ENCODE measurements at regions not wholly inside any gene's neighbourhood (a gene's known extent, or its start where the extent isn't known, plus 50 kb on each side); places are given as distances from the start of the nearest gene placed in this dataset.
"Not testable (repeated sequence)": the region's sequence is repeated elsewhere in the genome, so short reads cannot be mapped to it uniquely, and the experiment has no call there.

DNA sequence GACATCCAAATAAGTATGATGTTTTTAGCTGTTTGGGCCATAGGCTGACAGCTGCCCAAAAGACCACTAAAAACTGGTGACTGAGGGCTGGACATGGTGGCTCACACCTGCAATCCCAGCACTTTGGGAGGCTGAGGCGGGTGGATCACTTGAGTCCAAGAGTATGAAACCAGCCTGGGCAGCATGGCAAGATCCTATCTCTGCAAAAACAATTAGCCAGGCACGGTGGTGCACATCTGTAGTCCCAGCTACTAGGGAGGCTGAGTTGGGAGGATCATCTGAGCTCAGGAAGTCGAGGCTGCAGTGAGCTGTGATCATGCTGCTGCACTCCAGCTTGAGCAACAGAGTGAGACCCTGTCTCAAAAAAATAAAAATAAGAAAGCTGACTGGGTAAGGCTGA lies 511.5 kb upstream of the RAB6C start:
- DNase-seq (ENCODE audit: low read depth) = no peak

DNA sequence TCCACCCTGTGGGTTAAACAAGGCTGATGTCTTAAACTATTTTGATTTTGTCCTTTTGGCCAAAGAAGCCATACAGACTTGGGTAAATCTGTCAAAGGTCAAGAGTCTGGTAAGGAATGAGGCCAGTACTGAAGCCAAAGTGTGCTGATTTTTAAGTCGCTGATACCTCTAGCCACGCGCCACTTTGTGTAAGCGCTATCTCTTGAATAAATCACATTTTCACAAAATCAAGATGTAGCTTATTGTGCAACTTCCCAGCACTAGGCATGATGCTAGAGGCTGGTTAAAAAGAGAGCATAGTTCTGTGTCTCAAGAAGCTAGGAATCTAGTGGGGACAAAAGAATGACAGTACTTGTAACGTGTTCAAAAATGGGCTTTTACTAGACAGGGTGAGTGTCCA lies 510.6 kb upstream of the RAB6C start:
- no peak for DNase-seq (ENCODE audit: low read depth)

DNA sequence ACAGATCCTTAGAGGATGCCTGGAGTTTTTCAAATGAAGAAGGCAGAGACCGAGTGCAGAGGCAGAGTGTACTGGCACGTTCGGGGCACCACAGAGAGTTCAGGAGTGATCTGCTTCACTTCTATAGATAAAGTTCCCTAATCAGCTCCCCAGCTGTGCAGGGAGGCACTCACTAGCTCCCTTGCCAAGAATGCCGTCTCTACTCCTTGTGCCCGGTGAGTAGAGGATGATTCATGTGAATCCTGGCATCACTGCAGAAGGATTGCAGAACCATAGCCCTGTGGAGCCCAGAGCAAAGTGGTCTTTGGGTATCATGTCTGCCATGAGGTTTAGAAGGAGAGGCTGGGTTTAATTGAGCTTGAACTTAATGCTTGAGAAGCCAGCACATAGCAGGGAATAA lies 510.1 kb upstream of the RAB6C start:
- no peak for DNase-seq (ENCODE audit: low read depth)

DNA sequence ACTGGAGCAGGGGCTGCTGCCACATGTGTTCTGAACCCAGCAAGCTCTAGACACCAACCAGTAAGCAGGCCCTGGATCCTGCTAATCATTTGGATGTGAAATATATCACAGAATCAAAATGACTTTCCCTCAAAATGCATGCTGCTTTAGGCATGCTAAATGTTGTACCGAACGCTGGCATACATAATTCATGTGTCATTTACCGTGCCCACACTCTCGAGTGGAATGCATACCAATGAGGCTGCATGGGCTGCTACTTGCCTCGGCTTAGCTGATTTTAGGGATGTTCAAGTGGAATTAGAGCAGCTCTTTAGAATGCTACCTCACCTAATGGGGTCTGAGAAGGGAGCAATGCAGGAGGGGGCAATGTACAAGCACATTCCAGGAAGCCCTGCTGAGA lies 509.6 kb upstream of the RAB6C start:
- DNase-seq (ENCODE audit: low read depth) = no peak

DNA sequence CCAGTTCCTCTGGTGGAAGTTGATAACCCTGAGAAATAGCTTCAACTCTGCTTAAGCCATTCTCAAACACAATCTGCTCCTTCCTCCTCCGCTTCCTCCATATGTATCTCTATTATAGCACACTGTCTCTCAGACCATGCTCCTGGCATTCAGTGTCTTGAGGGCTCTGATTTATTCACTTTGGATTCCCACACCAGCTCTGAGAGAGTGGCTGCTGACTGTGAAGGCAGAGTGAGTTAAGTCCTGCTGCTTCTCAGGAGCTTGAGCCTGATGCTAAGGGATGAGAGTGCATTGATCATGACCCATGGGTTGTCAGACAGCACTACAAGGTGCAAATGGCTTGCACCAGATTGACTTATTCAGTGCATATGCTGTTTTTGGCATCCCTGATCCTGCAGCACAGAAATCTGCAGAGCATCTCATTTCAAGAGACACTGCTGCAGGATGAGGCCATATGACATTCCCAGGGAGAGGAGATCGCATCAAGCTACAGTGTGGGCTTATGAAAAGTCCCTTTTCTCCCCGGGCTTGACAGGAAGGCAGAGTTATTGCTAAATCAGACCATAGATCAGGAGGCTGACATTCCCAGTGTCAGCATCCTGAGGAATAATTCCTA lies 500.5 kb upstream of the RAB6C start:
- DNase-seq (ENCODE audit: low read depth) = no peak

DNA sequence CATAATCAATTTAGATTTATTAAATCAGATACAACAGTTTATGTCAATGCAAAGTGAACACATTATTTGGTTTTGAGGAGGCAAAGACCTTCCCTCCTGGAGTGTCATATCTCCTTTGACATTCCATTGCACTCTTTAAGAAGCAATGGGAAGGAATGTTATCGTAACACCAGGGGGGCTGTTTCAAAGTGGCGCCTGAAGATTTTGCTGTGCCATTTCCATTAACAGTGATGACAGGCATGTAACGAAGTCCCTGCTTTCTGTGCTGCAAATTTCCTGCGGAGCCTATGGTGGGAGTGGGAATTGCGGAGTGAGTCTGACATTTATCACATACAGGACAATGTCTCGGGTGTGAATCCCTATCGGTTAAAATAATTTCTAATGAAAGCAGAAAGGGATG lies 499.6 kb upstream of the RAB6C start:
- DNase-seq (ENCODE audit: low read depth) = no peak

DNA sequence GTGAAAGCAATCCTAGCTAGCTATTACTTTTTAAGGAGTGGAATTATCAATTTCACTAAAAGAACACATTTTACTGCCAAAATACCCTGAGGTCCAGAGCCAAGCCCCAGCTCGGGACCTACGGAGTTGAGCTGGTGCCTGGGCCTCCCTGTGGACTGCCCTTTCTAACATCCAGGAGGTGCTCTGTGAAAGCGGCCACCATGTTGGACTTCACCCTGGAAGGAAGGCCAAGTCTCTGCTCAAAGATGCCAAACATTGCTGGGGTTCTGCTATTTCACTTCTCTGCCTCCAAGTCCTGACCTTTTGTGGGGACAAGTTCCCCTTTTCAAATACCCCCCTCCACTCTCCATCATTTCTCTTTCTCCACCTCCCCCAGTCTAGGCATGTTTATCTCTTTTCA lies 498.7 kb upstream of the RAB6C start:
- no peak for DNase-seq (ENCODE audit: low read depth)

DNA sequence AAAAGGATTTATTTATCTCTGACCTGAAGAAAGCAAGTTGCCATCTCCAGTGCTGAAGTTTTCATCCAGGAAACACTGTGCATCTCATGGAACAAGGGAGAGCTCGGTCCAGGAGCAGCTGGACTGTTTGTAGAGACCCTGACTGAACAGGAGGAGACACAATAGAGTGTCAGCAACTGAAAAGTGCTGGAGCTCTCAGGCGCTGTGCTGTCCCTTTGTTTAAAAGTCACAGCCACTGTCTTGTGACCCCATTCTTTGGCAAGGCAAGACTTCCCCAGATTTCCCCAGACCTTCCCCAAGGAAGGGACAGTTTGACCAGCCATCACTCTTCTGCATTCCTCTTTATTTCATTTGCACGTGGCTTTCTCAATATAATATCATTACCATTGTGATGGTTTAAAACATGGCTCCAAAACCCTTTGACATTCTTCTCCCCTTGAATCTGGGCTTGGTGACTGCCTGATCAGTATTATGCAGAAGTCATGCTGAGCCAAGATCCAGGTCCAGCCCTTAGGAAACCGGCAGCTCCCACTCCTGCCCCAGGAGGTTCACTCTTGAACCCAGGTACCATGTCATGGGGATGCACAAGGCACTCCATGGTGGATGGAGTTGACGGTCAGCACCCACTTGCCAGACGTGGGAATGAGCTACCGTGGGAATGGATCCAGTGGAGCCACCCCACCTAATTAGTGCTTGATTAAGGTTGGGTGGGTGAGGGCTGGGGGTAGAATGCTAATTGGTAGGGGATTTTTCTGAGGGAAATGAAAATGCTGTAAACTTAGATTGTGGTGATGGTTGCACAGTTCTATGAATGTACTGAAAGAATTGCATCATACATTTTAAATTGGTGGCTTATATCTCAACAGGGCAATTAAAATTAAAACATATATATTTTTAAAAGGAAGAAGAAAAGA lies 497.9 kb upstream of the RAB6C start:
- no peak for DNase-seq (ENCODE audit: low read depth)

DNA sequence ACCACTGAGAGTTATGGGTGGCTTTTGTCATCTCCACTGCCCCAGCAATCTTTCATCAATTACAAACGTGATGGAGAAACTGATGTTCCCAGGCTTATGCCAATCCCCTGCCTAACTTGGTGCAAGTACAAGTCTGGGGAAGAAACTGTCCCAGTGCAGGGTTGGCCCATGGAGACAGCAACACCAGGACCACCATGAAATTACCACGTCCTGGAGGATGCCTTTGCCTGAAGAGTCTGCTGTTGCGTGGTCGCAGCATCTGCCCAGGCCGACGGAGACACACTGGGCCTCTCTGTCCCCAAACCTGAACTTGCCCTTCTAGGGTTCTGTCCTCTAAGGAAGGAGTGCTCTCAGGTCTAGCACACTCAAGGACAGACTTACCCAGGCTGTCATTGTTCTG lies 496.8 kb upstream of the RAB6C start:
- no peak for DNase-seq (ENCODE audit: low read depth)

DNA sequence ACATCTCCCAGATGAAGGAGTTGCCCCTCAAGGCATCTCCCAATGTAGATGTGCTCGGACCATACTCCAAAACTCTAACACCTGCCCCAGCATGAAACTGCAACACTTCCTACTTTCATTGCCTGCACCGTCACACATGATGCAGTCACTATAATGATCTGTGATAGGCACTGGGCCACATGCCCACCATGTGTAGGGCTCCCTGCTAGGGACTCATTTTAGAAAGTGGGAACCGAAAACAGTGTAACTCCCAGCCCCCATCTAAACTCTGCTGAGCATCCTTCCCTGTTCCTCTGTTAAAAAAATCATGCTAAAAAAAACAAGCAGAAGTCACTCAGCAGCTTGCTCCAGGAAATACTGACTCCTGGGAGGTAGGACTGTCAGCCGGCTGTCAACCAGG lies 496.1 kb upstream of the RAB6C start:
- no peak for DNase-seq (ENCODE audit: low read depth)

DNA sequence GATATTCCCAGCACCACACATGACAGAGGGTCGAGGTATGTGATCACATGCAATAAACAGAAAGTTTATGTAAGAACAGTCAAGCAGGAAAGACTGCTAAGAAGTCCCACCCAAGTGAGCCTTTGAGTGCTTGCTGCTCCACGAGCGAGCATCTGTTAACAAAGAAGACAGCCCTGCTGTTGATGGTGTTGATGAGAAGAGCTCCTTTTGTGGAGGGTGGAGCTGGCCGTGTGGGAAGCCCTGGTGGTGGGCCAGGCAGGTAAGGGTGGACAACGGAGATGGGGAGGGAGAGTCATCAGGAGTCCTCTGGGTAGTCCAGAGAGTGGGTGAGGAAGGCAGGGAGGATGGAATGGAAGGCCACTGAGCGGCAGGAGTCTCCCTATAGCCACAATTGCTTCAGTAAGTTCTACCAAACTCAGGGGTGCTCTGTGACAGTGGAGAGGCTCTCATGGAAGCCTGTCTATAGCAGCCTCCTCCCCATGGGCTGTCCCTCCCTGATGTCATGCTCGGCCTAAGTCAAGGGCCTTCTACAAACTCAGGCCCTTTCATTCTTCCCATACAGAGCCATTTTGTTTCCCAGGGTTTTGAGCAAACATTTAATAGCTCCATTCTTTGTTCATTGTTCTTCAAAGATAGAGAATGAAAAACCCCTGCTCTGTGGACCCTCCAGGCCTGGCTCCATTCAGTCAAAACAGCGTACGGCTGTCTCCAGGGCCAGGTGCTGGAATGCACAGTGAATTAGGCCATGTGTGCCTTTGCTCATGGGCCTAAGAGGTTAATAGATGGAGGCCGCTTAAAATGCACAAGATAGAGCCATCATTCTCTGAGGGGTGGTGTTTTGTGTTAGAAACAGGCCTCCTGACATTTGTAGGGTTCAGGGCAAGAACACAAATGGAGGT lies 494.2 kb upstream of the RAB6C start:
- DNase-seq (ENCODE audit: low read depth) = no peak

DNA sequence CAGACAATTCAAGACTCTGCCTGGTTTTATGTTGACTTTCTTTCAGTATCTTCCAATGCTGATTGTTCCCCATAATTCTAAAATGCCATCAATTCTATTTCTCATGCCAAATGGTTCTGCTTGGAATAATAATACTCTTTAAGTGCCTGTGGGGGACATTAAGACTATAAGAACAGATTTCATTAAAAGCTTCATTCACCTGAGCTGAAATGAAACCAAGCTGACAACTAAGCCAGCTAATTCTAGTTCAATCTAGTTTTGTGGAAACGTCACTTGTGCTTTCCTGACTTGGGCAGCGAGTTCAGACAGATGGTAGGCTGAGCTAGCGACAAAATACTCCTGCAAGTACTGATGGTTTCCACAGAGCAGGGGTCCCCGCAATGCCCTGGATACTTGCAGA lies 491.1 kb upstream of the RAB6C start:
- no peak for DNase-seq (ENCODE audit: low read depth)

DNA sequence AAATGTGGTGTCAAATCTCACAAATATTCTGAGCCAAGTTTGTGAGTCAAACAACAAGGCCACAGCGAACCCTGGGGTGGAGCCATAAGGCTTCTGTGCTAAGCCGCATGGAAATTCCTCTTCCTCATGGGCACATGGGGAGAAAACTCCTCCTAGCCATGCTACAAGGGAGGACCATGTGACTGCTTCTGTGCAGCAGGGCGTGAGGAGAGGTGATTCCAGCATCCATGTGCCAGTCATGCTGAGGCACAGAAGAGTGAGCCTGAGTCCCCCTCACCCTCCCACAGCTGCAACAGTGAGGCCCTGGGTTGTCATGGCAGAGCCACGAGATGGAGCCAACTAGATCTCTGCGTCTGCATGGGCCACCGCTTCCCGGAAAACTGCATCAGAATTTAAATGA lies 488.8 kb upstream of the RAB6C start:
- no peak for DNase-seq (ENCODE audit: low read depth)

DNA sequence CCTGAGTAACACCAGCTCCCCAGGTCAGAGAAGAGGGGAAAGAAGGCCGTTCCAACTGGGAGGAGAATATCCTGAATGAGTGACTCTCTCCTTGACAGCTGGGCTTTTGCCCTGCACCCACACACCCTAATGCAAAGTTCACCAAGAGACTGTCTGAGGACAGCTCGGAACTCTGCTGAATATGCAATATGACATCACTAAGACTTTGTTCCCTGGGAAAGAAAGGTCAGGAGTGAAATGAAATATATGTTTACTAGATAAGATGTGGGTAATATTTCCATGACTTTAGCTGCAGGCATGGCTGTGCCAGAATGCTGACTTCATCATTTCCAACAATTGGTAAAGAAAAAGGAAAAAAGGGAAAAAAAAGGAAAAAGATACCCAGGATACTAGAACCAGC lies 488.2 kb upstream of the RAB6C start:
- no peak for DNase-seq (ENCODE audit: low read depth)

DNA sequence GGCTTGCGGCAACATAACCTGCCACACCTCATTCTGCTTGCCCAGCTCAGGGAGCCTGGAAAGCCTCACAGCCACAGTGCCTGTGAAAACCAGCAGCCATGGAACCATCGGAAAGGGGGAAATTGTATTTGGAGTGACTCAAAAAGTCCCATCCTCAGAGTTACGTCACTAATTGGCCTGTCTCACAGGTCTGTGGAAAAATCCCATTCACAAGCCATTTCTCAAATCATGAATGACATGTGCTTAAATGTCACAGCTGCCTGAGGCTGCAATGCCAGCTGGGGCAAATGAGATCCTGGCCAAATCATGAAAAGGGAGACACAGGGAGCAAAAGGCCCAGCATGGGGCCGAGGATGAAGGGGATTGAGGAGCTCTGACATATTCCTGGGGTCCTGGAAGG lies 486.9 kb upstream of the RAB6C start:
- DNase-seq (ENCODE audit: low read depth) = no peak

DNA sequence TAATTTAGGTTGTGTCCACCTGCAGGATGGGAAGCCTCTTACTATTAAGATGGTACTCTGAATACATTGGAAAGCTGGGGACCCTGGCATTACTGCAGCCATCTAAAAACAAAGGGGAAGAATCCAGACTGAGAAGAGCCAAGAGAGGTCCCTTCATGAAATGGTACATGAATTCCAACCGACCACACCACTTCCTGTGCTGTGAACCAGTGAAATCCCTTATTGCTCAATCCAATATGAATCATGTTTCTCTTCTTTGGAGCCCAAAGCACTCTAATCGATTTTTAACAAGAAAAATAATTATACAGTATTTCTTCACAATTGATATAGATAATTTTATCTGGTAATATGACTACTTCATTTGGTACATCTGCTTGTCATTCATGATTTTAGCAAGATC lies 479.7 kb upstream of the RAB6C start:
- DNase-seq (ENCODE audit: low read depth) = no peak

DNA sequence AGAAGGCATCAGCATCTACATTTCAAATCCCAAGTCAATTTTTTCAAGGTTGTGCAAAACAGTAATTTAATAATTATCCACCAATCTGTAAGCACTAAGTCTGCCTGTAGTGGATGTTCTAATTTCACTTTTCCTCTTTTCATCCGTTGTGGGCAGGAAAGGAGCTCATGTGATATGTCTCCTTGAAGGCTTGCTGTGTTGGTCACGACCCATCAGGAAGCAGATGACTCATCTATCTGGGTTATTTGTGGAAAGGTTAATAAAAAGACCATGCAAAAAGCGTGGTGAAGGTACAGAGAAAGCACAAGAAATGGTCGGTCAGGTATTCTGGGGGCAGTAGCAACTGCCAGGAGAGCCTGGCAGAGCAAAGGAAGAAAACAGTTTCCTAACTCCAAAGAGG lies 476.7 kb upstream of the RAB6C start:
- DNase-seq (ENCODE audit: low read depth) = no peak

DNA sequence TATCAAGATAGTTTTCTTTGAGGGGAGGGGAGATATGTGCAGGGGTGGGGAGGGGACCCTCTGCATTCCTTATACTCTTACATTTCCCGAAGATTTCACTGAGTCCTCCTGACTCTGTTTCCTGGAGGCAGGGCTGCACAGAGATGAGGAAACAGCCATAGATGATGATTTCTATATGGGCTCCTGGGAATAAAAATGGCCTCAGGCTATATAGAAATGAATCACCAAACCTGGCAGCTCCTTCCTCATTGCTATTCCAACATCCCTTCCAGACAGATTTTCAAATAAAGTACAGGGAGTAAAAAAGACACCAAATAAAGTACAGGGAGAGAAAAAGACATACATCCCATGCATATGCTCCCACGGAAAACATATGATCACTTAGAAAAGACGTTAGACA lies 474.8 kb upstream of the RAB6C start:
- DNase-seq (ENCODE audit: low read depth) = no peak

DNA sequence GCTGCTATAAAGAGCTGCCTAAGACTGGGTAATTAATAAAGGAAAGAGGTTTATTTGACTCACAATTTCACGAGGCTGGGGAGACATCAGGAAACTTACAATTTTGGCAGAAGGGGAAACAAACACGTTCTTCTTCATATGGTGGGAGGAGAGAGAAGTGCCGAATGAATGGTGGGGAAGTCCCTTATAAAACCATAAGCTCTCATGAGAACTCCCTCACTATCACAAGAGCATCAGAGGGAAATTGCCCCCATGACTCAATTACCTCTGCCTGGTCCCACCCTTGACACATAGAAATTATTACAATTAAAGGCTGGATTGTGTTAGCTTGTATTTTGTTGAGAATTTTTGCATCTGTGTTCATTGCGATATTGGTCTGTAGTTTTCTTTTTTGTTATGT lies 460.5 kb upstream of the RAB6C start:
- DNase-seq (ENCODE audit: low read depth) = no peak

DNA sequence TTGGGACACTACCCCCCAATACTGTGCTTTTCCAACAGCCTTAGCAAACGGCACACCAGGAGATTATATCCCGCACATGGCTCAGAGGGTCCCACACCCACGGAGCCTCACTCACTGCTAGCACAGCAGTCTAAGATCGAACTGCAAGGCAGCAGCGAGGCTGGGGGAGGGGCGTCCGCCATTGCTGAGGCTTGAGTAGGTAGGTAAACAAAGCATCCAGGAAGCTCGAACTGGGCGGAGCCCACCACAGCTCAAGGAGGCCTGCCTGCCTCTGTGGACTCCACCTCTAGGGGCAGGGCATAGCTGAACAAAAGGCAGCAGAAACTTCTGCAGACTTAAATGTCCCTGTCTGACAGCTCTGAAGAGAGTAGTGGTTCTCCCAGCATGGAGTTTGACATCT lies 447.3 kb upstream of the RAB6C start:
- not testable (repeated sequence) for DNase-seq (ENCODE audit: low read depth)

DNA sequence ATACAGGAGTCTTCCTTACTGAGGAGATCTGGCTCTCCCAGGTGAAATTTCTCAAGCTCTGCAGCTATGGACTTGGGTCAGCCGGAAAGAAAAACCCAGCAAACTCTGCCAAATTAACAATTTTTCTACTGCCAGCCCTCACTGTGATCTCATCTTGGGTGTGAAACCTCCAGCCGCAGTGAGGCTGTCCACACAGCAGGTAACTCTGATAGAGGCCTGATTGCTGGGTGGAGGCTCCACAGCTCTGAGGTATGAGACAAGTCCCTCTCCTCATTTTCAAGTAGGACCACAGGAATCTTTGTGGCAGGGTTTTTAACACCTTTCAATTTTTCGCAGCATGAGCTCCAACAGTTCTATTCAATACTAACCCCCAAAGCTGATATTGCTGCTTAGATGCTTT lies 430.6 kb upstream of the RAB6C start:
- no peak for DNase-seq (ENCODE audit: low read depth)

DNA sequence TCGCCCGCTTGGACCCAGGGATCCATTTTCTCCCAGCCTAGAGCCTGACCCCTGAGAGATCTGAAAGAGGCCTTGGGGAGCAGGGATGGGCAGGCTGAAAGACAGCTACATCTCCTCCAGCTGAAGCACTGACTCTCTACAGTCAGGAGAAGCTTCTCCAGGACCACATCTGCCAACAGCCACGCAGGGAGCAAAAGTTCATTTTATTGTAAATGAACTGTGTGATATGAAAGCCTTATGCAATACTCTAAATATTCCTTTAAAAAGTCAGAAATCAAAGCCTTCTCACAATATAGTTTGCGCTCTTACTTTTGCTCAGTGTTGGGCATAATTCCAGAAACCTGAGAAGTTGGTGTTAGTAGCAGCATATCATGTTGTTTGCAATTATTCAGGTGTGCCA lies 428.9 kb upstream of the RAB6C start:
- no peak for DNase-seq (ENCODE audit: low read depth)

DNA sequence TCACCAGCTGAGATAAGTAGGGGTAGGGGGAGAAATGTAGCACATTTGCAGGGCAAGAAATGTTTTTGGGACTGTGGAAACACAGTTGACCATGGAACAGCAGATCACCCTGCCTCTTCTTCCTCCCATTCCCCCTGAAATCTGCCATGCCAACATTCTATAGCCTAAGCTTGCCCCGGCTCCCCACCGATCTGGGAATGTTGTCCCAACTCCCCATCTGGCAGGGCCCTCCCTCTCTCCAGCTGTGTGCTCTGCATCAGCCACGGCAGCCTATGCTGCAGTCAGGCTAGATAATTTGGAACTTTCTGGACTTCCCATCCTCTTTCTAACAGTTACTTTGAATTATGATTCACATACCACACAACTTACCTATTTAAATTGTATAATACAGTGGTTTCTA lies 425.1 kb upstream of the RAB6C start:
- no peak for DNase-seq (ENCODE audit: low read depth)
